ENCODE measurements at regions not wholly inside any gene's neighbourhood (a gene's known extent, or its start where the extent isn't known, plus 50 kb on each side); places are given as distances from the start of the nearest gene placed in this dataset.

DNA sequence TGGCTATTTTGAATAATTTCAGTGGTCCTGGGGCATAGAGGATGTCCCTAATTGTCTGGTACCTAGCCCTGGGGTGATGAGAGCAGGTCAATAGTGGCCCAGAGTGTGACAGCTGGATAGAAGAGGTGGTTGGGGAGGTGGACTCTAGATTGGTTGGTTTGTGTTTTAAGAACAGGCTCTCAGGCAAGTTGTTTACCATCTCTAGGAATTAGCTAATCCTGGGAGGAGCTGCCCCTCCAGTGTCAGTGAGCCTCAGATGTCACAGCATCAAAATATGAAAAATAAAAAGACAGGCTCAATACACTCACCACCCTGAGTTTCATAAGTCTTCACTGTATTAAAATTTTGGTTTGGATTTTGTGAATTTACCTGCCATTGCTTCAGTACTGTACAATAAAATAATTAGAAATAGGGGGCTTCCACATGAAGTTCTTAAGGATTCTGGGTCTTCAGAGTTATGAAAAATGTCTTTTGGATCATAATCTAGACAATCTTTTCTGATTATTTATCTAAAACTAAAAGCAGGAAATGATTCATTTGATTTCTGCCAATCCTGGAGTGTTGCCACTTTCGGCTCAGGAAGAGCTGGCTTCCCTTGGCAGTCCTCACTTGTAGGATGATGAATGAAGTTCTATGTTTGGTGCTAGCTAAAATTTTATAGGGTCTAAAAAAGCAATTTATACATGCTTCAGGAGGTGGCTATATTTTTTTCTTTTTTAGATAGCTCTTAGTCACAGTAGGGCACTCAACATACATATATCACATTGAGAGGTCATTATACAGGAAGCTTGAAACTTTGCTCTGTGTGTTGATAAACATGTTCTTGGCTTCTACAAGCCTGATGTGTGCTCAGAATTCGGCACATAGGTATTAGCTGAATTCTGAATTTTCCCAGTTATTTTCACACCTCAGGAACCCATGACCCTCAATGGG lies 395.1 kb downstream of the RAB28 start:
- TF ChIP-seq, protein P1, sequence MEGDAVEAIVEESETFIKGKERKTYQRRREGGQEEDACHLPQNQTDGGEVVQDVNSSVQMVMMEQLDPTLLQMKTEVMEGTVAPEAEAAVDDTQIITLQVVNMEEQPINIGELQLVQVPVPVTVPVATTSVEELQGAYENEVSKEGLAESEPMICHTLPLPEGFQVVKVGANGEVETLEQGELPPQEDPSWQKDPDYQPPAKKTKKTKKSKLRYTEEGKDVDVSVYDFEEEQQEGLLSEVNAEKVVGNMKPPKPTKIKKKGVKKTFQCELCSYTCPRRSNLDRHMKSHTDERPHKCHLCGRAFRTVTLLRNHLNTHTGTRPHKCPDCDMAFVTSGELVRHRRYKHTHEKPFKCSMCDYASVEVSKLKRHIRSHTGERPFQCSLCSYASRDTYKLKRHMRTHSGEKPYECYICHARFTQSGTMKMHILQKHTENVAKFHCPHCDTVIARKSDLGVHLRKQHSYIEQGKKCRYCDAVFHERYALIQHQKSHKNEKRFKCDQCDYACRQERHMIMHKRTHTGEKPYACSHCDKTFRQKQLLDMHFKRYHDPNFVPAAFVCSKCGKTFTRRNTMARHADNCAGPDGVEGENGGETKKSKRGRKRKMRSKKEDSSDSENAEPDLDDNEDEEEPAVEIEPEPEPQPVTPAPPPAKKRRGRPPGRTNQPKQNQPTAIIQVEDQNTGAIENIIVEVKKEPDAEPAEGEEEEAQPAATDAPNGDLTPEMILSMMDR (IDR thresholded peaks at IDR 0.05), result no peak
- TF ChIP-seq POLR2AphosphoS5 (IDR thresholded peaks at IDR 0.05) (peak in 1 of 4 donors; percentile 14), POLR2A (IDR thresholded peaks at IDR 0.05) (no peak)

Data from sigmoid colon (tissue), 4 donors.